ENCODE measurements at regions not wholly inside any gene's neighbourhood (a gene's known extent, or its start where the extent isn't known, plus 50 kb on each side); places are given as distances from the start of the nearest gene placed in this dataset.

- DNase-seq (ENCODE audit: low read depth) = no peak
Observed at GRCh38 chr17:14946481-14946880, 318.6 kb downstream of the PMP22 start.

- no peak for DNase-seq (ENCODE audit: low read depth)
Observed at GRCh38 chr17:14942526-14943190, 322.5 kb downstream of the PMP22 start.

GRCh38 chr17:14940938-14941265 lies 324.2 kb downstream of the PMP22 start:
- no peak for DNase-seq (ENCODE audit: low read depth)

- no peak for DNase-seq (ENCODE audit: low read depth)
Observed at GRCh38 chr17:14940108-14940937, 324.8 kb downstream of the PMP22 start.

GRCh38 chr17:14935845-14936485 lies 329.2 kb downstream of the PMP22 start:
- no peak for DNase-seq (ENCODE audit: low read depth)

- no peak for DNase-seq (ENCODE audit: low read depth)
Observed at GRCh38 chr17:14935139-14935841, 329.8 kb downstream of the PMP22 start.

- DNase-seq (ENCODE audit: low read depth) = no peak
Observed at GRCh38 chr17:14933676-14934075, 331.4 kb downstream of the PMP22 start.

GRCh38 chr17:14926526-14927122 lies 338.5 kb downstream of the PMP22 start:
- peak; percentile 14 for DNase-seq (ENCODE audit: low read depth)

GRCh38 chr17:14926073-14926472 lies 339.1 kb downstream of the PMP22 start:
- no peak for DNase-seq (ENCODE audit: low read depth)

GRCh38 chr17:14925498-14925897 lies 339.6 kb downstream of the PMP22 start:
- DNase-seq (ENCODE audit: low read depth) = no peak

- no peak for DNase-seq (ENCODE audit: low read depth)
Observed at GRCh38 chr17:14923981-14924380, 341.1 kb downstream of the PMP22 start.

GRCh38 chr17:14922411-14922810 lies 342.7 kb downstream of the PMP22 start:
- DNase-seq (ENCODE audit: low read depth) = no peak

GRCh38 chr17:14921936-14922335 lies 343.2 kb downstream of the PMP22 start:
- no peak for DNase-seq (ENCODE audit: low read depth)

GRCh38 chr17:14919631-14920213 lies 345.4 kb downstream of the PMP22 start:
- DNase-seq (ENCODE audit: low read depth) = no peak

GRCh38 chr17:14919094-14919493 lies 346.0 kb downstream of the PMP22 start:
- DNase-seq (ENCODE audit: low read depth) = no peak

- no peak for DNase-seq (ENCODE audit: low read depth)
Observed at GRCh38 chr17:14918540-14918939, 346.6 kb downstream of the PMP22 start.

- DNase-seq (ENCODE audit: low read depth) = no peak
Observed at GRCh38 chr17:14910916-14911315, 354.2 kb downstream of the PMP22 start.

- no peak for DNase-seq (ENCODE audit: low read depth)
Observed at GRCh38 chr17:14904386-14904785, 360.7 kb downstream of the PMP22 start.

GRCh38 chr17:14903854-14904253 lies 361.3 kb downstream of the PMP22 start:
- DNase-seq (ENCODE audit: low read depth) = no peak

GRCh38 chr17:14902803-14903202 lies 362.3 kb downstream of the PMP22 start:
- DNase-seq (ENCODE audit: low read depth) = no peak

GRCh38 chr17:14902297-14902696 lies 362.8 kb downstream of the PMP22 start:
- DNase-seq (ENCODE audit: low read depth) = no peak

GRCh38 chr17:14901376-14901775 lies 363.8 kb downstream of the PMP22 start:
- no peak for DNase-seq (ENCODE audit: low read depth)

All from activated T-cell treated with anti-CD3 and anti-CD28 coated beads for 48 hours (primary cell).